Esophagus squamous epithelium (tissue), 4 donors: ENCODE measurements at regions not wholly inside any gene's neighbourhood (a gene's known extent, or its start where the extent isn't known, plus 50 kb on each side); places are given as distances from the start of the nearest gene placed in this dataset.

Experiments
- POLR2A ChIP-seq, 4 donors: fragments of 450-650 bp; IDR thresholded peaks; one replicate each; pipeline ENCODE4 v1.6.1; 2017; ENCODE audit warnings: antibody characterized with exemption in 4 of 4, mild to moderate bottlenecking in 4 of 4, moderate library complexity in 3 of 4
- TF ChIP-seq, protein P1 (sequence below), 6 experiments: fragments of 450-650 bp in 4 of 6; fragments of 200-600 bp in 2 of 6; sonication (generic) in 2 of 6; IDR thresholded peaks; one replicate each; pipeline ENCODE4 v1.5.1; 2016 to 2019; ENCODE audit warnings: antibody characterized with exemption in 6 of 6, mild to moderate bottlenecking in 4 of 6, moderate library complexity in 4 of 6

GRCh38 chr5:125326150-125326510 lies 579.7 kb upstream of the ZNF608 start:
- TF ChIP-seq, protein P1, sequence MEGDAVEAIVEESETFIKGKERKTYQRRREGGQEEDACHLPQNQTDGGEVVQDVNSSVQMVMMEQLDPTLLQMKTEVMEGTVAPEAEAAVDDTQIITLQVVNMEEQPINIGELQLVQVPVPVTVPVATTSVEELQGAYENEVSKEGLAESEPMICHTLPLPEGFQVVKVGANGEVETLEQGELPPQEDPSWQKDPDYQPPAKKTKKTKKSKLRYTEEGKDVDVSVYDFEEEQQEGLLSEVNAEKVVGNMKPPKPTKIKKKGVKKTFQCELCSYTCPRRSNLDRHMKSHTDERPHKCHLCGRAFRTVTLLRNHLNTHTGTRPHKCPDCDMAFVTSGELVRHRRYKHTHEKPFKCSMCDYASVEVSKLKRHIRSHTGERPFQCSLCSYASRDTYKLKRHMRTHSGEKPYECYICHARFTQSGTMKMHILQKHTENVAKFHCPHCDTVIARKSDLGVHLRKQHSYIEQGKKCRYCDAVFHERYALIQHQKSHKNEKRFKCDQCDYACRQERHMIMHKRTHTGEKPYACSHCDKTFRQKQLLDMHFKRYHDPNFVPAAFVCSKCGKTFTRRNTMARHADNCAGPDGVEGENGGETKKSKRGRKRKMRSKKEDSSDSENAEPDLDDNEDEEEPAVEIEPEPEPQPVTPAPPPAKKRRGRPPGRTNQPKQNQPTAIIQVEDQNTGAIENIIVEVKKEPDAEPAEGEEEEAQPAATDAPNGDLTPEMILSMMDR (IDR thresholded peaks at IDR 0.05) = no peak
- TF ChIP-seq POLR2A (IDR thresholded peaks at IDR 0.05) = no peak
